Panc1 (cell line): ENCODE measurements at regions not wholly inside any gene's neighbourhood (a gene's known extent, or its start where the extent isn't known, plus 50 kb on each side); places are given as distances from the start of the nearest gene placed in this dataset.

Experiments
- ATAC-seq: fragments of 200-7000 bp; cut with Tn5 transposase; 2 replicates; pipeline ENCODE4 v1.9.1; 2020; ENCODE audit warnings: mild to moderate bottlenecking, moderate library complexity
- BruUV-seq: library from RNA; stranded (reverse); fragments of 400-500 nt; replicated peaks from 2 replicates; lab custom pipeline; 2021; lab: Mats Ljungman, UMichigan
- CTCF ChIA-PET: fragments of 300-600 bp; sonication (Branson Sonifier 250); formaldehyde crosslinking; loops from one replicate; lab custom pipeline; 2022; ENCODE audit warnings: antibody characterized with exemption; lab: Charles Lee
- POLR2A ChIA-PET: fragments of 300-600 bp; sonication (Branson Sonifier 250); formaldehyde crosslinking; loops from one replicate; lab custom pipeline; 2022; ENCODE audit warnings: antibody characterized with exemption; lab: Charles Lee
- DNase-seq: peaks from one replicate; pipeline ENCODE4 v3.0.0-alpha.2; 2010; ENCODE audit warnings: low read depth, low spot score
- H3K27ac ChIP-seq: 2 replicates; pipeline ENCODE4 v1.5.1; 2011; ENCODE audit warnings: mild to moderate bottlenecking, low read length, inconsistent platforms
- H3K27me3 ChIP-seq: fragments of 200-500 bp; sonication (Bioruptor generic); 2 replicates; pipeline ENCODE4 v1.6.0; 2014; ENCODE audit warnings: low read length, inconsistent platforms; ENCODE audit not compliant: control insufficient read depth, insufficient read depth
- H3K36me3 ChIP-seq: fragments of 200-500 bp; sonication (Bioruptor generic); 2 replicates; pipeline ENCODE4 v1.5.1; 2014; ENCODE audit warnings: inconsistent platforms, mild to moderate bottlenecking, low read length, moderate library complexity; ENCODE audit not compliant: control insufficient read depth, insufficient read depth
- H3K4me1 ChIP-seq: 2 replicates; pipeline ENCODE4 v1.5.1; 2011; ENCODE audit warnings: inconsistent platforms, mild to moderate bottlenecking, low read length, moderate library complexity; ENCODE audit not compliant: control insufficient read depth, insufficient read depth
- H3K4me3 ChIP-seq, 2 experiments: 2 replicates each; pipeline ENCODE4 v1.5.1; 2011 to 2012; ENCODE audit warnings: low read depth in 2 of 2, low read length in 2 of 2, mild to moderate bottlenecking in 2 of 2, inconsistent platforms in 1 of 2, moderate library complexity in 1 of 2
- H3K9me3 ChIP-seq: fragments of 200-500 bp; sonication (Bioruptor generic); 2 replicates; pipeline ENCODE4 v1.5.1; 2014; ENCODE audit warnings: low read depth, mild to moderate bottlenecking, inconsistent platforms, low read length, moderate library complexity; ENCODE audit not compliant: control insufficient read depth, insufficient read depth
- CTCF ChIP-seq: fragments of 450-650 bp; IDR thresholded peaks from 2 replicates; pipeline ENCODE4 v1.5.1; 2017; ENCODE audit warnings: mild to moderate bottlenecking
- POLR2AphosphoS5 ChIP-seq: IDR thresholded peaks from 2 replicates; pipeline ENCODE4 v1.6.1; 2012; ENCODE audit warnings: mild to moderate bottlenecking, low read depth, low read length, moderate library complexity
- REST ChIP-seq, 2 experiments: IDR thresholded peaks; 2 replicates each; pipeline ENCODE4 v1.6.1; 2011 to 2012; ENCODE audit warnings: low read depth in 2 of 2, control low read depth in 1 of 2, low read length in 1 of 2, mild to moderate bottlenecking in 1 of 2, moderate library complexity in 1 of 2; ENCODE audit not compliant: insufficient read depth in 1 of 2
- SIN3A ChIP-seq: IDR thresholded peaks from 2 replicates; pipeline ENCODE4 v1.6.1; 2012; ENCODE audit warnings: low read depth, mild to moderate bottlenecking, low read length, moderate library complexity, borderline replicate concordance; ENCODE audit not compliant: insufficient read depth
- TCF7L2 ChIP-seq: IDR thresholded peaks from 2 replicates; pipeline ENCODE4 v1.6.1; 2011; ENCODE audit warnings: mild to moderate bottlenecking, low read depth, low read length, inconsistent platforms
- in situ Hi-C: cut with HindIII; loops from 2 replicates; pipeline ENCODE4 v1.10.0; 2016; ENCODE audit warnings: low sequenced_read_pairs, low pct_unique_long_range_greater_than_20kb
- intact Hi-C: fragments of 100-400 bp; cut with micrococcal nuclease; formaldehyde crosslinking; loops from one replicate; pipeline ENCODE4 v1.10.0; 2022; ENCODE audit not compliant: unreplicated experiment

GRCh38 chr20:12592756-12593155 is 416.0 kb upstream of the SPTLC3 start:
- H3K27me3 ChIP-seq: no peaks in the 10 kb centered on the region
- H3K9me3 ChIP-seq: no peaks in the 10 kb centered on the region
- no peak overlapping the region for H3K4me3 ChIP-seq
- H3K36me3 ChIP-seq: no peaks in the 10 kb centered on the region
- CTCF ChIA-PET: no interaction called here
- H3K27ac ChIP-seq: no peak overlapping the region
- intact Hi-C loops (no loop called here), in situ Hi-C loops (no loop called here)
- DNase-seq (no peak), ATAC-seq (no peak)
- POLR2A ChIA-PET: no interaction called here
- no peak for TF ChIP-seq TCF7L2
- no peak for TF ChIP-seq POLR2AphosphoS5
- no peak for TF ChIP-seq REST (IDR thresholded peaks at IDR 0.05; ENCODE audit: insufficient read depth in 1 of 2, low read depth in 2 of 2, low read length in 1 of 2)
- TF ChIP-seq SIN3A: no peak
- TF ChIP-seq CTCF: no peak
- BruUV-seq: no TSS peak
- no peaks in the 10 kb centered on the region for H3K4me1 ChIP-seq

- Histone ChIP-seq H3K9me3 (no peaks in the 10 kb centered on the region), H3K27me3 (no peaks in the 10 kb centered on the region), H3K4me1 (no peaks in the 10 kb centered on the region), H3K36me3 (no peaks in the 10 kb centered on the region), H3K4me3 (no peak overlapping the region), H3K27ac (no peak overlapping the region)
- in situ Hi-C loops: no loop called here
- DNase-seq (no peak), ATAC-seq (no peak)
- ChIA-PET POLR2A (no interaction called here), CTCF (no interaction called here)
- TF ChIP-seq CTCF (no peak), POLR2AphosphoS5 (no peak), TCF7L2 (no peak), REST (IDR thresholded peaks at IDR 0.05; ENCODE audit: insufficient read depth in 1 of 2, low read depth in 2 of 2, low read length in 1 of 2) (no peak), SIN3A (no peak)
- no TSS peak for BruUV-seq
- intact Hi-C loops: no loop called here
Observed at GRCh38 chr20:12593342-12593873, 415.4 kb upstream of the SPTLC3 start.
